GM19324 (cell line): ENCODE measurements at regions not wholly inside any gene's neighbourhood (a gene's known extent, or its start where the extent isn't known, plus 50 kb on each side); places are given as distances from the start of the nearest gene placed in this dataset.
"Not testable (repeated sequence)": the region's sequence is repeated elsewhere in the genome, so short reads cannot be mapped to it uniquely, and the experiment has no call there.

Experiments
- ATAC-seq: cut with Tn5 transposase; IDR thresholded peaks from one replicate; pipeline ENCODE4 v1.9.1; 2021; ENCODE audit warnings: mild to moderate bottlenecking, moderate library complexity; ENCODE audit not compliant: unreplicated experiment, low FRiP score

DNA sequence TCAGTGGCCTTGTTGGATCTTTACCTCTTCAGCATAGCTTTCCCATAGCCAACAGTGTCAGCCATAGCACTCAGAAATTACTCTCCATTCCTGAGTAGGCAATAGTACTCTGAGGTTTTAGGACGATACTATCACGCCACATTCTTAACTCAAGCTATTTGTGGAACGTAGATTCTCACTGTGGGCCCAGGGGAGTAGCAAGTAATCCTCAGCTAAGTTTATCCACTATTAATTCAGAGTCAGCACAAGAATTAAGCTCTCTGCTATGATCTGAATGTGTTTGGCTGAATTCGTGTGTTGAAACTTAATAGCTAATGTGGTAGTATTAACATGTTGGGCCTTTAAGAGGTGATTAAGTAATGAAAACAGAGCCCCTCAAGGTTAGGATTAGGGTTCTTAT is 858.8 kb upstream of the NUDT12 start:
- no peak for ATAC-seq

DNA sequence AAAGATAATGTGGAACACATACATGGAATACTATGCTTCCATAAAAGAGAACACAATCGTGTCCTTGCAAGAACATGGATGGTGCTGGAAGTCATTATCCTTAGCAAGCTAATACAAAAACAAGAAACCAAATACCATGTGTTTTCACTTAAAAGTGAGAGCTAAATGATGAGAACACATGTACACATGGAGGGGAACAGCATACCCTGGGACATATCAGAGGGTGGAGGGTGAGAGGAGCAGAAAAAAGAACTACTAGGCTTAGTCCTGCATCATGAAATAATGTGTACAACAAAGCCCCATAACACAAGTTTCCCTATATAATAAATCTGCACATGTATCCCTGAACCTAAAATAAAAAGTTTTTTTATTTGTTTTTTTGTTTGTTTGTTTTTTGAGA is 855.5 kb upstream of the NUDT12 start:
- ATAC-seq = no peak

DNA sequence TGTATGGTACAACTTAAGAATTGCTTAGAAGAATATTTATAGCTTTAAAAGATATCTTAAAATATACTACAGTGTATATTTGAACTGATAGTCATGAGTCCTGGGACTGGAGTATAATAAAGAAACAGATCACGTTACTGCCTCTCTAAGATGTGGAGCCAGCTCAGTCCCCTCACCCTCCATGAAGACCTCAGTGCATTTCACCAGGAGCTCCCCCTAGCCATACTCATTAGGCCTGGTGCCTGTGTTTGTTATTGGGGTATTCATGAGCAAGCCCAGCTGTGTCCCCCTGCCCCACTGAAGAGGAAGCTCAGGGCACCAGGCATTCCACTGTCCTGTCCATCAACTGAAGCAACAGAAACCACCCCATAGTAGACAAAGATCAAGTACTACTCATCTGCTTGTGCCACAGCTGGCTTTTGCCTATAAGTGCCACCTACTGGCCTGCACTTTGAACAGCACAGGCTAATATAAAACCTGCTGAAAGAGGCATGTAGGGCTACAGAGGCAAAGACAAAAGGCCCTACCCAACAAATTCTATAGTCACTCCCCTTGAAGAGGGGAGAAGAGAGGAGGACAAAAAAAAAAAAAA is 850.2 kb upstream of the NUDT12 start:
- no peak for ATAC-seq

DNA sequence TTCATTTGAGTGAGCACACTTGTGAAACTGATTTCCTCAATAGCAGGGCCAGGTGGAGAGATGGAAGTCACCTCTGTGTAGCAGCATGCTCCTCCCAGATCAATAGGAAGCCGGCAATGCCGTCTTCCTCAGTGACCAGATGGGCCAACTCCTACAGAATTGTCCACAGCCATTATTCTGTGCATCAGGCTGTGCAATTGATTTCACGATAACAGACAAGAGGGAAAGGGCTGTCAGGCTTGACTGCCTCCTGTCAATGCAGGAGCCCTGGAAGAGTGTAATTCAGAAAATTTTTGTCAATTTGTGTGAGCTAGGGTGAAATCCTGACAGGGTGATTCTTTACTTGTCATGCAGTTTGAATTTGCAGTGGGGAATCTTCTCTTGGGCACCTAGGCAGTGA is 838.4 kb upstream of the NUDT12 start:
- ATAC-seq = no peak

DNA sequence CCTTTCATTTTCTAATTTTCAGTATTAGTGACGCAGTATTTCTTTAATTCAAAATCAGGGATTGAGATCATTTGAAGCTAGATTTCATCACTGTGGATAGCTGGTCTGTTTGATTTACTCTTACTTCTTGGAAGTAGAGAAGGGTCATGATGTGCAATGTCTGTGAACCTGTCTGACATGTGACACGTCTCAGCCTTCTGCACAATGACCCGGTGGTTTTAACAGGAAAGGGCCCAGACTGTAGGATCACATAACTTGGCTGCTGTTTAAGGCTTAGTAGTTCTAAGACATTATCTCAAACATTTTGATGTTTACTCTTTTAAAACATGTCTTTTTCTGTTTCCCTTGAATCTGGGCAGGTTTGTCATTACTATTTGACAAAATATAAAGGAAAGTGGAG is 823.3 kb upstream of the NUDT12 start:
- no peak for ATAC-seq

DNA sequence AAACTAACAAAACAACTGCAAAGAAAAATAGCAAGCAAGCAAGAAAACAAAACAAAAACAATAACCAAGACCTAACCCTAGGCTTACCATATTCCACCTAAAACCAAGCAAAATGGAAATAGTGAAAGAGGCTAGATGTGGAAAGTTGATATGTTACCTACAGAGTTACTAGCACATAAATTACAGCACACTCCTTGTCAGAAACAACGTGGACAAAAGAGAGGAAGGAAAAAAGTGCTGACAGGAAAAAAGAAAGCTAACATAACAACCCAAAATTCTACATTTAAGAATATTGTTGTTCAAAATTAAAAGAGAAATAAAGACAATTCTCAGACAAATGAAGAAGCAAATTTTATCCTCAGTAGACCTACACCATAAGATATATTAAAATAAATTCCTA is 812.8 kb upstream of the NUDT12 start:
- ATAC-seq = no peak

DNA sequence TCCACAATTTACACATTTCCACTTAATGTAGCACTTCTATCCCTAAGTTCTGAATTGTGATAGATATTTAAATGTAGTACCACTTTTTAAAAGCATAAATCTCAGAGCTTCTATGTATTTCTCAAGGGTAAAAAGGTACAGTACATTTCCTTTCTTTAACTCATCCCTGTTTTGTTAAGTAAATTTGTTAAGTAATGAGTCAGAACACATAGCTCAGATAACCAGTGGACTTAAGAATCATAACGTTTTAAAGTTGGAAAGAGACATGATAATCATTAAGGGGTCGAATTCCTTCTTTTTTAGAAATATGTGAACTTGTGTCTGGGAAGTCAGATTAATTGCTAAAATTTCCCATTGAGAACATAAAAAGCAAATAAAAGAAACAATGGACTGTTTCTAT is 810.2 kb upstream of the NUDT12 start:
- ATAC-seq = no peak

DNA sequence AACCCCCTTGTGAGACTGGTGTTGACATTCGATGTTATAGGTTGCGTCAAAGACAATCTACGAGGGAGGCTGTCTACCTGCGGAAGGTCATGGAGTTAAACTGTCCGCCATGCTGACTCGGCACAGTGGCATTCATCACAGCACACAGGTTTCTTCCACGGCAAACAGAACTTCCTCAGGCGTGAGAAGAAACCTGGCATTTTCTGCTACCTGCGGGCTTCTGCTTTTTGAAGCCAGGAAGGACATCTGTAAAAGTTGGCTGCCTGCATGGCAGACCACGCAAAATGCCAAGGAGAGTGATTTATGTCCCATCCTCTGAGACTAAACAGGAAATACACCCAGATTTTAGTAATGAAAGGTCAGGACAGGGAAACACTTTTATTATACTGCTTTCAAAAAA is 809.8 kb upstream of the NUDT12 start:
- no peak for ATAC-seq

DNA sequence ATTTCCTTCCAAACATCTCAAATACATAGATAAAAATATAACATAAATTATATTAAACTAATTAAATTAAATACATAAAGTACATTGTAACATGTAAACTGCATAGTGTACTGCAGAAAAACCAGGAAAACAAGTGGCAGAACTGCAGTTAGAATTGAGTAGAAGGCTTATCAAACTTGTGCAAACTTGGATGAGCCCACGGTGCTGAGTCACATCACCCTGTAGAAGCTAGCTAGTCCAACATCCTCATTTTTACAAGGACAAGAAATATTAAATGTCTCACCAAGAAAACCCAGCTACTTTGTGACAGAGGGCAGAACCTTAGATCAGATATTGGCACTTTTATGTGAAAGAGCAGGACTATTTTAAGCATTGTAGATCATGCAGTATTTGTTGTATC is 807.9 kb upstream of the NUDT12 start:
- no peak for ATAC-seq

DNA sequence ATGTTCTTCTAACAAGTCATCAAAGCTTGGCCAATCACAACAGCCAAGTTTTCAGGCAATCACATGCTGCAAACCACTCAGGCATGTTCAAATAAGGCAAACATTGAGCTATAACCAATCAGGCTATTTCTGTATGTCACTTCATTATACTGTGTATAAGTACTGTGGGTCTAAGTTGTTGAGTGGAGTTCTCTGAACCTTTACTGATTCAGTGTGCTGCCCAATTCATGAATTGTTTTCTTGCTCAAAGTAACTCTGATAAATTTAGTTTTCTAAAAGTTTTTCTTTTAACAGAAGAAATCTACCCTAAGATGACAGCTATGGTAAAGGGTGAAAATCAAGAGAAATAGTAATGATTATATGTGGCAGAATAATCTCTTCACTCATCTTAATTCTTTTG is 805.4 kb upstream of the NUDT12 start:
- ATAC-seq = no peak

DNA sequence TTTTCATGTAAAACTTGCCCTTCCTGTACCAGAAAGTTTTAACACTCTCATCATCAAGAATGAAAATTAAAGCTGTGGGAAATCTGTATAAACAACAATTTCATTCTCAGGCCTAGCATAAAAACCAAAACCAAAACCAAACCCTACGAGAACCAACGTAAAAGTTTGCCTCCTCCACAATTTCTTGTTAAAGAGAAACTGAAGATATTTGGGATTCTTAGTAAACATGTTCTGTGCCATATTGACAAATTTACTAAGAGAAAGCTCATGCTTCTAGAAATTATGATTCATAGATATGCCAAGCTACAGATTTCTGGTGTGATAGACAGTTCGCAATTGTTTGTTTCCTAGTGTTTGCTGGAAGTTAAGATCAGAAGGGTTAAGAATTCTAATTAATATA is 801.0 kb upstream of the NUDT12 start:
- ATAC-seq = no peak

DNA sequence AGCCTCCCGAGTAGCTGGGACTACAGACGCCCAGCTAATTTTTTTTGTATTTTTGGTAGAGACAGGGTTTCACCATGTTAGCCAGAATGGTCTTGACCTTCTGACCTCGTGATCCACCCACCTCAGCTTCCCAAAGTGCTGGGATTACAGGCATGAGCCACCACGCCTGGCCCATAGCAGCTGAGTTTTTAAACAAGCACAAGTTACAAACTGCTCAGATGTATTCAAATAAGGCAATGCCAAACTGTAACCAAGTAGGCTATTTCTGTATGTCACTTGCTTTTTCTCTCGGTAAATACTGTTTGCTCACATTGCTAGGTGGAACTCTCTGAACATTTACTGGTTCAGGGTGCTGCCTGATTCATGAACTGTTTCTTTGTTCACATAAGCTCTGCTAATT is 799.3 kb upstream of the NUDT12 start:
- no peak for ATAC-seq

DNA sequence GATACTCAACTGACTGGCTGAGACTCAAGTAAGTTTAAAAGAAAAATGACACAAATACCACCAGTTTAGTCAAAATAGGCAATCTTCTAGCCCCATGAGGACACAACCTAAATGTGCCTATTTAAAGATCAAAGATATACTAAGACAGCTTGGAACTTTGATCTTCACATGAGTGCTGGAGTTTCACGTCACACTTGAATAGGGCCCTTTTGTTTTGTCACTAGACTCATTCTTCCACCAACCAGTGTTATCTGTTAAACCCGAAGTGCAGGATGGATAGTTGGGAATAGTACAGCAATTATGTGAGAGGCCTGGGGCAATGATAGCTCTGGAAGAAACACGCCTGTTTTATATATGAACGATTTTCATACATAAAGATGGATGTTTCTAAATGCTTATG is 792.8 kb upstream of the NUDT12 start:
- ATAC-seq = no peak

DNA sequence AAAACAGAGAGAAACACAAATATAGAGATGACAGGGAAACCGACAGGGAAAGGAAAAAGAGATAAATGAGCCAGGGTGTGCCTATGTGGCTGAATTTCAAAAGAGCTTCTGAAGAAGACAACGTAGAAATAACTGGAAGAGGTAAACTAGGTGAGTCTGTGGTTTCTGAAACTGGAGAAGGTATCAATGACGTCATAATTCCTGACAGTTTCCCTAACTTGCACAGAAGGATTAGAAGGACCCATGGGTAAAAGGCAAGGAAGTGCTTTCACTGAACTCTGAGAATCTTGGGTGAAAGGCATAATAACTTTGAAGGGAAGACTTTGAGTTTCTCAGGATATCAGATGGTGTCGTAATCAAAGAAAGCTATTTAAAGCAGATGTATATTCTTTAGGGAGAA is 790.8 kb upstream of the NUDT12 start:
- ATAC-seq = no peak

DNA sequence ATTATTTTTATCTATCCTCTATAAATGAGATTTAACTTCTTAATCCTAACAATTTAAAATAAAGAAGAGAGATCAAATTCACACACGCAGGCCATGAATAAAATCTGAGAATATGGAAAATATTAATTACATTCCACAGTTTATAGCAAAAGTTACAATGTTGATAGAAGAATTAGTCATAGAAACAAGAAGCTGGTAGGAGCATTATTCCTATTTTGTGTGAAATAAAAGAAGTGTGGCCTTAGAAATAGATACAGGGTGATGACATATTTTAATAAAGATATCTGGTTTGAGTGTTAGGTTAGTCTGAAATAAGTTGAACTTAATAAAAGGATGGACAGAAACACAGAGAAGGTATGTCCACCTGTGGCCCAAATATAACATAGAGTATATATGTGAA is 790.4 kb upstream of the NUDT12 start:
- ATAC-seq = no peak

DNA sequence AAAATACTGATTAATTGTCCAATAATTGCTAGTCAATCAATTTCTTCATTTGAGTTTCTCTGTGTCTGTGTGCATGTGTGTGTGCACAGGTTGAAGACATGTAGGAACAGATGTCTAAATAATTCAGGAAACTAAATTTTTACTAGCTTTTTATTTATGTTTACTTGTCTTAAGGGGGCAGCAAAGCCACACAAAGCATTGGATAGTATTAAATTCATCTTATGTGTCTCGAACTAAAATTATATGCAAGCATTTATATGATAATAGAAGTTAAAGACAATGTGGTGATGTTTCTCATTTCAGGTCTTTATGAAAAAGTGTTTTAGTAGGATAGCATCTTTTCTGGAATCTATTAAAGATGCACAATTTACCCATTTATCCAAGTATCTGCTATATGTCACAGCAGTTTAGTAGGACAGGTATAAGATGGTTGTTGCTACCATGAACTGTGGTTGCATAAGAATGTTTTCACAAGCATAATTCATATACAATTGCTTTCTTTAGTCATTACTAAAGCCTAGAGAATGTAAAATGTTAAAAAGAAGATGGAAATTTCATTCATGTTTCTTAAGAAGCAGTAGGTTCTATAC is 784.6 kb upstream of the NUDT12 start:
- ATAC-seq = no peak

DNA sequence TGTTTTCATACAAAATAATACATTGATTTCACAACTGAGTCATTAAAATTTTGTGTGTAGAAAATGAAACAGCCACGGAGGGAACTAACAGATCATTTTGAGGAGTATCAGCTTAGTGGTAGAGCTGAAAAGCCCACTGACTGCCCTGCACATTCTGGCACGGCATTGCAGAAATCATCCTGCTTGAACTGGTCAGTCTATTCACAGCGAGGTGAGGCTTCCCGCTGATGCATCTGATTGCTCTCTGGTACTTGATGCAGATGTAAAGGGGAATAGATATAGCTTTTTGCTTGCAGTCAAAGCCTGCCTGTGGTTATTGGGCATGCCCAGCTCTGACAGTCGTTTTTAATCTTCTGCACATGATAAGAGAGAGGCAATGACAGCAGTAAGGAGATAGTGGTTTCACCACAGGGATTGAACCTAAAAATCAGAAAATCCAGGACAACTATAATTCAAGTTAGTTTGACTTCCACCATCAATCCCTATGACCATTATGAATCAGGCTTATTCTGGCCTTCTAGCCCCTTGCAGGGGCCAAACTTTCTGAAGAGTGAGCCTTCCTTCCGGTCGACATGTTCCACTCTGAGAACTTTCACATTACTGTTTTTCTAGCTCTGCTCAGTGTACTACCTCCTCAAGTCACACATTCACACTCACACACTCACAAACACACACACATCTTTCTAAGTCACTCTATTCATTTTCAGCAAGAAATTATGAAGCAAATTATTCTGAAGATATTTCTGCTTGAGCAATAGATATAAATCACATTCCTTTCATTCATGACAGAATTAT is 782.8 kb upstream of the NUDT12 start:
- no peak for ATAC-seq

DNA sequence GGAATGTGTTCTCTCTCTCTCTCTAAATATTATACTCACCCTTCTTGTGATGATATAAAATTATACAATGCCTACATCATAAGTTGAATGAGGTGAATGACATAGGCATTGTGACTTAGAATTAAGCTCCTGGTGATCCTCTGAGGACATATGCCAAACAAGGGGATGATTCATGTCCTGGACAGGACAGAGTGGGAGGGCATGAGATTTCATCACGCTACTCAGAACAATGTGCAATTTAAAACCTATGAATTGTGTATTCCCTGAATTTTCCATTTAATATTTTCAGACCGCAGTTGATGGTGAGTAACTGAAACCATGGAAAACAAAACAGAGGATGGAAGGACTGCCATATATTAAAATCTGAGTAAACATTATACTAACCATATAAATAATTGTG is 782.2 kb upstream of the NUDT12 start:
- ATAC-seq = no peak

DNA sequence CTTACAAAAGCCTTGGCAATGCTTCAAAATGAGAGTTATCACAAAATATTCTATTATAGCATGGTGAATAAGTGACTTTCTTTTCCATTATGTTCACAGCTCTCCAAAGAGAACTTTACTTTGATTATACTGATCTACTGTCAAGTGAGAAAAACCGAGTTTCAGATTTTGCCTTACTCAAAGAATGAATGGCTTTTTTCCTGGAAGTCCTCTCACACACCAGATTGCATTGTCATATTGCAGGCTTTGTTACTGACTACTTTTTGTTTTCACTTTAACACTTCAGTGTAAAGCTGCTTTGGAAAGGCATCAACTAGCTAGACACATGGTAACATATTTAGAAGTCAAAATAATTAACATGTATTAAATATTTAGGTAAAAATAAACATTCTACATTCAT is 765.2 kb upstream of the NUDT12 start:
- no peak for ATAC-seq

DNA sequence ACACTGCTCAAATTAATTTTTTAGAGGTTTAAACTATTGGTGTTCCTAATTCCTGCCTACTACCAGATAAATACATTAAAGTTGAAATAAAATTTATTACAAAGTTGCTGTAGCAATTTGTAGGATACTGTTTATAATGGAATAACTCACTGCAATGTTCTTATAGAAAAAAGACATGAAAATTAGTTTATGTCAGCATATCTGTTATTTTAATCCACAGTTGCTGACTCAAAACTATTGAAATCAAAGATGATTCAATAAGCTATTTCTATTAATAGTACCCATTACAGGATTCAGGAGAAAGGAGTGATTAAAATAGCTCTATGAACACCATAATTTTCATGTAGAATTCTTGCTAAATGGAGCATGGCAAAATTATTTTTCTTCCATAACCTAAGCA is 764.4 kb upstream of the NUDT12 start:
- no peak for ATAC-seq

DNA sequence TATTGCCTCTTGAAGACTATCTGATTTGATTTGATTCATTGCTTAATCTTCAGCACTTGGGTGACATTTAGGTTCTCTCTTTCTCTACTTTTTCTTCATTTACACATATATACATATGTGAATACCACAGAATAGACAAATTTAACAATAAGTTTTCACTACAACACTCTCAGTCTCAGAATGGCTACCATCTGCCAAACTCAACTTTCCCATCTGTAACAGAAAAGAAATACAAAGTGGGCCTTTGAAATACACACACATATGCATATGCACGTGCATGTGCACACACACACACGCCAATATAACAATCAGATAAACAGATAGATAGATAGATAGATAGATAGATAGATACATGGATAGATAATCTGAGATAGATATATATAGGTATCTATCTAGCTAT is 762.8 kb upstream of the NUDT12 start:
- ATAC-seq = no peak

DNA sequence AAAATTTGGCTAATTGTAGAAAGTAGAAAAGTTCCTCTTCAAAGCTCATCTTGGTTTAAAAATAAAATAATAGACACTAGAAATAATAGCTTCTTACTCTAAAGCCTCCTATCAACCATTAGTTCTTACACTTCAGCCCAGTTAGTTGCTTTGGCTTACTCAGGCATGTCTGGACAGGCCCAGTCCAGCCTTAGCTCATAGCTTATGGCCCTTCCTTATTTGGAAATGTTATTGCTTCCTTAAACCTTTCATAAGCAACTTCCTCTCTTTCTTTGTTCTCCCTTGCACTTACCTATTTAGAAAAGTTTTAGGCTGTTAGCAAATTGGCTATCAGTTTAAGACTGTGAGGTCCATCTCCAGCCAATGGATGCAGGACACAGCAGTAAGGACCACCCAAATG is 754.1 kb upstream of the NUDT12 start:
- not testable (repeated sequence) for ATAC-seq
